Neuronal stem cell (in vitro differentiated cells): ENCODE measurements at regions not wholly inside any gene's neighbourhood (a gene's known extent, or its start where the extent isn't known, plus 50 kb on each side); places are given as distances from the start of the nearest gene placed in this dataset.
A peak's percentile ranks its signal among the peaks of the same experiment; 100 is the strongest.

ENCODE experiments used
- DNase-seq: peaks from one replicate; pipeline ENCODE4 v3.0.0-alpha.2; 2013; ENCODE audit warnings: low spot score
- H2AFZ ChIP-seq: one replicate; pipeline ENCODE4 v1.6.1; 2013; ENCODE audit warnings: mild to moderate bottlenecking, low read length, inconsistent platforms
- H2AK5ac ChIP-seq: 2 replicates; pipeline ENCODE4 v1.6.1; 2013; ENCODE audit warnings: low read depth, mild to moderate bottlenecking, inconsistent platforms, low read length, moderate library complexity, mixed read lengths
- H2BK120ac ChIP-seq: 2 replicates; pipeline ENCODE4 v1.6.1; 2013; ENCODE audit warnings: low read depth, mild to moderate bottlenecking, inconsistent platforms, low read length, moderate library complexity, mixed read lengths
- H2BK12ac ChIP-seq: one replicate; pipeline ENCODE4 v1.6.1; 2013; ENCODE audit warnings: low read length, inconsistent platforms
- H2BK15ac ChIP-seq: 2 replicates; pipeline ENCODE4 v1.6.1; 2013; ENCODE audit warnings: mild to moderate bottlenecking, low read length, inconsistent platforms, mixed read lengths
- H2BK5ac ChIP-seq: one replicate; pipeline ENCODE4 v1.6.1; 2013; ENCODE audit warnings: inconsistent platforms, mild to moderate bottlenecking, low read length, moderate library complexity
- H3K14ac ChIP-seq: one replicate; pipeline ENCODE4 v1.6.1; 2013; ENCODE audit warnings: low read length, inconsistent platforms
- H3K18ac ChIP-seq: 2 replicates; pipeline ENCODE4 v1.6.1; 2013; ENCODE audit warnings: low read length, inconsistent platforms
- H3K23ac ChIP-seq: 2 replicates; pipeline ENCODE4 v1.6.1; 2013; ENCODE audit warnings: low read depth, mild to moderate bottlenecking, mixed read lengths, low read length, inconsistent platforms; ENCODE audit not compliant: poor library complexity
- H3K27ac ChIP-seq: replicated peaks from 3 replicates; pipeline ENCODE4 v1.5.1; 2013; ENCODE audit warnings: low read length, inconsistent platforms
- H3K27me3 ChIP-seq, 3 experiments: 2 replicates each; pipeline ENCODE4 v1.6.1; 2013; ENCODE audit warnings: low read length in 3 of 3, mild to moderate bottlenecking in 2 of 3, inconsistent platforms in 1 of 3, low read depth in 1 of 3, mixed read lengths in 1 of 3, moderate library complexity in 1 of 3; ENCODE audit not compliant: control insufficient read depth in 3 of 3, insufficient read depth in 3 of 3
- H3K36me3 ChIP-seq, 2 donors: replicated peaks in 1 of 2; 2 replicates each; pipeline ENCODE4 v1.6.1; 2013; ENCODE audit warnings: low read length in 2 of 2; ENCODE audit not compliant: control insufficient read depth in 2 of 2, insufficient read depth in 2 of 2
- H3K4ac ChIP-seq: 2 replicates; pipeline ENCODE4 v1.6.1; 2013; ENCODE audit warnings: inconsistent platforms, mild to moderate bottlenecking, low read length, moderate library complexity
- H3K4me1 ChIP-seq, 2 donors: 1 replicate in 1 of 2; 2 replicates in 1 of 2; pipeline ENCODE4 v1.6.1; 2013; ENCODE audit warnings: low read length in 2 of 2, low read depth in 1 of 2; ENCODE audit not compliant: control insufficient read depth in 2 of 2, insufficient read depth in 1 of 2
- H3K4me2 ChIP-seq: one replicate; pipeline ENCODE4 v1.6.1; 2013; ENCODE audit warnings: mild to moderate bottlenecking, low read length, inconsistent platforms; ENCODE audit not compliant: insufficient read depth, poor library complexity, severe bottlenecking
- H3K4me3 ChIP-seq, 2 donors: 2 replicates each; pipeline ENCODE4 v1.5.1; 2013; ENCODE audit warnings: low read length in 2 of 2, mild to moderate bottlenecking in 2 of 2, inconsistent platforms in 1 of 2, moderate library complexity in 1 of 2
- H3K79me1 ChIP-seq: one replicate; pipeline ENCODE4 v1.6.1; 2013; ENCODE audit warnings: low read depth, mild to moderate bottlenecking, inconsistent platforms, low read length, moderate library complexity
- H3K9ac ChIP-seq: one replicate; pipeline ENCODE4 v1.6.1; 2013; ENCODE audit warnings: mild to moderate bottlenecking, low read depth, low read length, inconsistent platforms; ENCODE audit not compliant: poor library complexity
- H3K9me3 ChIP-seq, 2 donors: replicated peaks in 1 of 2; 2 replicates each; pipeline versions ENCODE3 to v1.6.1; 2013; ENCODE audit warnings: low read length in 2 of 2, mild to moderate bottlenecking in 2 of 2, inconsistent platforms in 1 of 2, low read depth in 1 of 2, mixed read lengths in 1 of 2, moderate library complexity in 1 of 2; ENCODE audit not compliant: control insufficient read depth in 2 of 2, insufficient read depth in 1 of 2
- H4K8ac ChIP-seq: one replicate; pipeline ENCODE4 v1.6.1; 2013; ENCODE audit warnings: low read depth, mild to moderate bottlenecking, inconsistent platforms, low read length, moderate library complexity
- H4K91ac ChIP-seq: one replicate; pipeline ENCODE4 v1.6.1; 2013; ENCODE audit warnings: low read length, low read depth, mild to moderate bottlenecking, inconsistent platforms; ENCODE audit not compliant: poor library complexity
- WGBS, 2 donors: extraction: QIAGEN DNeasy Blood & Tissue Kit; methylation state at CpG; one replicate each; pipeline ENCODE4 v1.1.7; 2013; ENCODE audit warnings: missing lambda C conversion rate in 2 of 2, mixed read lengths in 1 of 2; ENCODE audit not compliant: insufficient read length in 2 of 2, insufficient replicate concordance in 1 of 2; ENCODE audit errors: extremely low coverage in 2 of 2; 5-methylcytosine and 5-hydroxymethylcytosine counted together

GRCh38 chr7:25522727-25523126 is 294.4 kb upstream of the NPVF start:
- Histone ChIP-seq H3K18ac (no peak overlapping the region), H3K9me3 (no peaks in the 10 kb centered on the region), H2BK120ac (no peak overlapping the region), H3K14ac (no peak overlapping the region), H2BK12ac (no peak overlapping the region), H2BK15ac (no peak overlapping the region), H2BK5ac (no peak overlapping the region), H2AK5ac (no peak overlapping the region), H2AFZ (no peak overlapping the region), H3K27ac (no peak overlapping the region), H3K9ac (no peak overlapping the region), H4K91ac (no peak overlapping the region), H3K23ac (no peak overlapping the region), H3K36me3 (no peaks in the 10 kb centered on the region), H3K4ac (no peak overlapping the region), H3K27me3 (peaks cover 0 to 14% (median 0%) of the 10 kb centered on the region in 3 experiments), H3K4me1 (no peaks in the 10 kb centered on the region), H3K4me3 (no peak overlapping the region), H4K8ac (no peak overlapping the region), H3K4me2 (no peak overlapping the region), H3K79me1 (no peaks in the 10 kb centered on the region)
- DNase-seq = no peak

DNA sequence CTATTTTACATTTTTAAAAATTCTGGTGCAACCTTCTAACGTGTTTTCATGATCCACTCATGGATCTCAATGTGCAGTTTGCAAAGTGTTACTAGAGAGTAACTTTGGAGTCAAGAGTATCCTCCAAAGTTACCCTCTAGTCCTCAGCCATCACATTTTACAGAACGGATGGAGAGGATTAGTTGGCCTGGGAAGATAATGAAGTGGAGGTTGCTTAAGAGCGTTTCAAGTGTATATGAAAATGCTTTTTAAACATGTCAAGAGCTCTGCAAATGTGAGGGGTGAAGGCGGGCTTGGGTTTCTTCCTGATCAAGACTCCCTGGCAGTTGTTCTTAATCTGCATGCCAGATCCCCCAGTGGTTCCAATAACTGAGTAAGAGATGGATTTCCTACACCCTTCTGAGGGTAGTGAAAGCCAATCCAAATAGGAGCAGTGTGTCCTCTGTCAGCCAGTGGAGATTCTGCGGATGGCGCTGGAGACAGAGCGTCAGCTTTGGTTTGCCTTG is 299.4 kb upstream of the NPVF start:
- WGBS, 2 donors = no CpG with 5 or more reads among the region's 7 CpGs
- no peak overlapping the region for H2AFZ ChIP-seq
- no peak overlapping the region for H3K27ac ChIP-seq

DNA sequence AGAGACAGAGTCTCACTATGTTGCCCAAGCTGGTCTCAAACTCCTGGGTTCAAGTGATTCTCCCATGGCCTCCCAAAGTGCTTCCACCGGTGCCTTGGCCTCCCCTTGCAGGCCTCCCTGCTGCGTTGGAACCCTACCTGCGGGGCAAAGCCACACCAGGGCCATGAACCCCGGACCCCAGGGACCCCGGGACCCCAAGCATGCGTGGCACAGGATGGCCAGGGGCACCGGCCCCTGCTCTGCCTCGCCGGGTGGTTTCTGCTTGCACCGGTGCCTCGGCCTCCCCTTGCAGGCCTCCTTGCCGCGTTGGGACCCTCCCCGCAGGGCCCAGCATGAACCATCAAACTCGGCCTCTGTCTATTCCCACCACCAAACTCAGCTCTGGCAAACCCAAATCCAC is 301.0 kb upstream of the NPVF start:
- Histone ChIP-seq H3K4me3 (no peak overlapping the region), H3K9me3 (no peaks in the 10 kb centered on the region)
- no CpG with 5 or more reads among the region's 15 CpGs for WGBS, 2 donors

More for the DNA sequence above, 299.4 kb upstream of the NPVF start:
- Histone ChIP-seq H3K4me2 (no peak overlapping the region), H3K9ac (no peak overlapping the region), H2AK5ac (no peak overlapping the region), H3K18ac (no peak overlapping the region), H4K8ac (no peak overlapping the region), H3K27me3 (peaks cover 0 to 17% (median 0%) of the 10 kb centered on the region in 3 experiments), H2BK15ac (no peak overlapping the region), H3K4me1 (no peaks in the 10 kb centered on the region), H3K23ac (no peak overlapping the region), H3K79me1 (no peaks in the 10 kb centered on the region), H2BK120ac (no peak overlapping the region), H3K36me3 (no peaks in the 10 kb centered on the region), H3K4ac (no peak overlapping the region), H2BK5ac (no peak overlapping the region), H3K14ac (no peak overlapping the region), H3K9me3 (no peaks in the 10 kb centered on the region), H4K91ac (no peak overlapping the region), H2BK12ac (no peak overlapping the region), H3K4me3 (no peak overlapping the region)
- DNase-seq = no peak

GRCh38 chr7:25536851-25537250 is 308.6 kb upstream of the NPVF start:
- Histone ChIP-seq H2AK5ac (no peak overlapping the region), H4K91ac (no peak overlapping the region), H2AFZ (no peak overlapping the region), H2BK120ac (no peak overlapping the region), H3K4me1 (no peaks in the 10 kb centered on the region), H3K18ac (no peak overlapping the region), H4K8ac (no peak overlapping the region), H2BK5ac (no peak overlapping the region), H3K9me3 (no peaks in the 10 kb centered on the region), H3K36me3 (no peaks in the 10 kb centered on the region), H3K23ac (no peak overlapping the region), H3K9ac (no peak overlapping the region), H2BK12ac (no peak overlapping the region), H3K79me1 (no peaks in the 10 kb centered on the region), H3K4me2 (no peak overlapping the region), H3K4me3 (no peak overlapping the region), H3K27me3 (peaks cover 0 to 22% (median 0%) of the 10 kb centered on the region in 3 experiments), H3K4ac (no peak overlapping the region), H2BK15ac (no peak overlapping the region), H3K27ac (no peak overlapping the region), H3K14ac (no peak overlapping the region)
- no peak for DNase-seq
- no CpG with 5 or more reads among the region's 4 CpGs for WGBS, 2 donors

More for the DNA sequence above, 301.0 kb upstream of the NPVF start:
- DNase-seq = no peak
- Histone ChIP-seq H4K8ac (peak overlapping the region; percentile 32), H2AFZ (no peak overlapping the region), H3K4me1 (no peaks in the 10 kb centered on the region), H3K9ac (no peak overlapping the region), H3K18ac (peak overlapping the region; percentile 46), H4K91ac (no peak overlapping the region), H2BK15ac (no peak overlapping the region), H3K27me3 (peaks cover 0 to 14% (median 0%) of the 10 kb centered on the region in 3 experiments), H3K14ac (no peak overlapping the region), H3K4me2 (no peak overlapping the region), H3K36me3 (no peaks in the 10 kb centered on the region), H2BK5ac (no peak overlapping the region), H3K27ac (no peak overlapping the region), H3K23ac (no peak overlapping the region), H3K4ac (no peak overlapping the region), H2BK120ac (no peak overlapping the region), H2BK12ac (no peak overlapping the region), H2AK5ac (no peak overlapping the region), H3K79me1 (no peaks in the 10 kb centered on the region)
